Hematopoietic multipotent progenitor cell (in vitro differentiated cells): ENCODE measurements at regions not wholly inside any gene's neighbourhood (a gene's known extent, or its start where the extent isn't known, plus 50 kb on each side); places are given as distances from the start of the nearest gene placed in this dataset. TPM values are rescaled to one million over a fixed set of nuclear protein-coding genes. Genes with fewer than 3 reads are reported as not detected.

ENCODE experiments used
- DNase-seq, 3 donors: peaks; one replicate each; pipeline ENCODE4 v3.0.0-alpha.2; 2011 to 2015; ENCODE audit warnings: low read depth in 2 of 3, low spot score in 2 of 3
- small RNA-seq: library from RNA; depleted of rRNA; stranded (forward); fragments of <200 nt; gene quantifications from one replicate; pipeline ENCODE3, GENCODE V24; 2012

- no peak for DNase-seq
These were observed 50.2 kb upstream of the RUNX1 start for GRCh38 chr21:35099310-35099709.

Small RNA genes lying in the stretch of these regions (small RNA-seq; reads per million reads assigned to genes)
- not detected for gene EZH2P1
- not detected for gene MIR802
